ENCODE measurements at regions not wholly inside any gene's neighbourhood (a gene's known extent, or its start where the extent isn't known, plus 50 kb on each side); places are given as distances from the start of the nearest gene placed in this dataset.

DNA sequence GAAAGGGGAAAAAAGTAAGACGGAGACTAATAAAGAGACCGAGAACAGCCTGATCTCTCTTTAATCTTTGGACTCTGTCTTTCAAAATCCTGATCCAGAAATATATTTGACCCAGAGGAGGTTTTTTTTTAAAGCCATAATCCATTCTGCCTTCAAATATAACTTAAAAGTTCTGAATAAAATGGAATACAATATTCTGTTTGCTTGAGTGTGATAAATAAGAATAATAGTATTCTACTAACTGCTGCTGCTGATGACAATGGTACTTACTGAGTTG lies 1196.0 kb downstream of the GALC start:
- DNase-seq (ENCODE audit: extremely low read depth, insufficient read length), result no peak
- Histone ChIP-seq H3K4me3 (replicated peaks; ENCODE audit: low read depth, low read length) (no peak overlapping the region), H3K36me3 (ENCODE audit: control insufficient read depth, insufficient read depth, low read length) (no peaks in the 10 kb centered on the region), H3K27me3 (replicated peaks; ENCODE audit: control insufficient read depth, insufficient read depth, low read length) (no peaks in the 10 kb centered on the region)
- no peak for TF ChIP-seq CTCF (IDR thresholded peaks at IDR 0.05; ENCODE audit: insufficient read depth, low read length, poor library complexity, severe bottlenecking)

DNA sequence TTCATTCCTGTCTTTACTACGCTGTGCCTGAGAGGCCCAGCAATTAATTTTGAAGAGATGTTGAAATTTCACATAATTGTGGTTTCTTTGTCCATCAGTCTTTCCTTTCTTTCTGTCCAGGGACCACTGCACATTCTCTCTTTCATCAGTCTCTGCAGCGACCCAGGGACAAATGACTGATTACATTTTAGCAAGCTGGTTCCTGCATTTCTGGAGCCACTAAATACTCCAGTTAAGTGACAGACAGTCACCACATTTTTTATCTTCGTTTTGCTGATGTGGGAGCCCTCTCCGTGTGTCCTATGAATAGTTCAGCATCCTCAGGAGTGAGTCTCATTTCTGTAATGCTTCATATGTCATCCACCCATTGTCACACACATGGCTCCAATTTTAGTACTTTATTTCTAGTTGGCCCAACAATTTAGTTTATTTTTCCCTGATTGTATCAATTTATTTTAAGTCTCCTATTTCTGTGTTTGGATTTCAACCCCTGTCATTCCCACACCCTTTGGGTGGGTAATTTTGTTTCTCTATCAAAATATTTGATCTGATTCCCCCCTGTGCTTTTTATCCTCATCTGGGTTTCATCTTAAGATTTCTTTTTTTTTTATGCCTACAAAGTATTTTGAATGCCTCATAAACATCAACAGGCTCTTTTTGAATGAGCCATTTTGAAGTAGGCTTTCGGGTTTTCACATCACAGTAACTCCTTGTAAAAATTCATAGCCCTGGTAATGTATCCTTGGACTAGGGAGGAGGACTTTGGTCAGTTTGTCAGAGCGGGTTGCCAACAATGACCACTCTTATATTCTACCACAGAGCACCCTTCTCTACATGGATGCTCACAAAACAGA lies 1196.5 kb downstream of the GALC start:
- DNase-seq (ENCODE audit: extremely low read depth, insufficient read length), result no peak
- H3K4me3 ChIP-seq (replicated peaks; ENCODE audit: low read depth, low read length), result no peak overlapping the region
- no peaks in the 10 kb centered on the region for H3K36me3 ChIP-seq (ENCODE audit: control insufficient read depth, insufficient read depth, low read length)
- no peak for TF ChIP-seq CTCF (IDR thresholded peaks at IDR 0.05; ENCODE audit: insufficient read depth, low read length, poor library complexity, severe bottlenecking)
- H3K27me3 ChIP-seq (replicated peaks; ENCODE audit: control insufficient read depth, insufficient read depth, low read length), result no peaks in the 10 kb centered on the region

- Histone ChIP-seq H3K4me3 (replicated peaks; ENCODE audit: low read depth, low read length) (no peak overlapping the region), H3K36me3 (ENCODE audit: control insufficient read depth, insufficient read depth, low read length) (no peaks in the 10 kb centered on the region), H3K27me3 (replicated peaks; ENCODE audit: control insufficient read depth, insufficient read depth, low read length) (no peaks in the 10 kb centered on the region)
- DNase-seq (ENCODE audit: extremely low read depth, insufficient read length), result no peak
- no peak for TF ChIP-seq CTCF (IDR thresholded peaks at IDR 0.05; ENCODE audit: insufficient read depth, low read length, poor library complexity, severe bottlenecking)
Observed at GRCh38 chr14:86794689-86795088, 1198.3 kb downstream of the GALC start.

DNA sequence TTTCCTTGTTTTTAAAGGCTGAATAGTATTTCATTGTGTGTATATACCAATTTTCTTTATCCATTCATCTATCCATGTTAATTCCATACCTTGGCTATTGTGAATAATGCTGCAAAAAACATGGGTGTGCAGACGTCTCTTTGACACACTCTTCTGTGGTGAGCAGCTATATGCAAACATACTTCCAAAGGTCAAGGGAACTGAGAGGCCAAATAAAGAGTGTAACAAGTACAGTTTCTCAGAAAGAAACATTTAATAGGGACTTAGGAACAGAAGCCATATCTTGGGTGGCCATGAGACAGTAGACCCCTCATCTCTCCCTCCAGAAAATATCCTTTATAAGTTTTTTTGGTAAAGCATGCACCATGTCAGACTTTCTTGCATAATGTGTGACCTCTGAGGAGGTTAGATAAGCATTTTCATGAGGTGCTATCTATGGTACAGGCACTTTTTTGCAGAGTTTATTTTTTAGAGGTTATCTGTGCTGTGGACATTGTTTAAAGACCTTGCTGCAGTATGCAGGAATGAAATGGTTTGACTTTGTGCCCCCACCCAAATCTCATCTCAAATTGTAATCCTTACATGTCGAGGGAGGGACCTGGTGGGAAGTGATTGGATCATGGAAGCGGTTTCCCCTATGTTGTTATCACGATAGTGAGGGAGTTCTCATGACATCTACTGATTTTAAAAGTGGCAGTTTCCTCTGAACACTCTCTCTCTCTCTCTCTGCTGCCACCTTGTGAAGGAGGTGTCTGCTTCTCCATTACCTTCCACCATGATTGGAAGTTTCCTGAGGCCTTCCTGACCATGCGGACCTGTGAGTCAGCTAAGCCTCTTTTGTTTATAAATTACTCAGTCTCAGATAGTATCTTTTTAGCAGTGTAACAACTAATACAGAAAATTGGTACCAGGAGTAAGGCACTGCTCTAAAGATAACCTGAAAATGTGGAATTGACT lies 1202.3 kb downstream of the GALC start:
- DNase-seq (ENCODE audit: extremely low read depth, insufficient read length), result no peak
- TF ChIP-seq CTCF (IDR thresholded peaks at IDR 0.05; ENCODE audit: insufficient read depth, low read length, poor library complexity, severe bottlenecking), result no peak
- no peaks in the 10 kb centered on the region for H3K36me3 ChIP-seq (ENCODE audit: control insufficient read depth, insufficient read depth, low read length)
- no peaks in the 10 kb centered on the region for H3K27me3 ChIP-seq (replicated peaks; ENCODE audit: control insufficient read depth, insufficient read depth, low read length)
- no peak overlapping the region for H3K4me3 ChIP-seq (replicated peaks; ENCODE audit: low read depth, low read length)

DNA sequence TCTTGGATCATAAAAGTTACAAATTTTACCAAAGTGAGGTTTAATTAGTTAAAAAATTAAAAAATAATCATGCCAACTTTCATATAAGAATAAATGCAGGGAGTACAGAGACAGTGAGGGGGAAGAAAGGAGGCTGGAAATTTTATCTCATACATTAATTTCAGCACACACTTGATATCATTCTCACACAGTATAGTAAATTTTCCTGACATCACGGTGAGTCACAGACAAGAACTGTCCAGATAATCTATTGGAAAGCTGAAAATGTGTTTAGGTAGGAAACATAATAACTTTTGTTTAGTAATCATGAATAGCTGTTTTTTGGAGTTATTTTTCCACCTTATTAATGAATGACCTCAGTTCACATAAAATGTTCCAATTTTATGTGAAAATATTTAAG lies 1204.8 kb downstream of the GALC start:
- no peaks in the 10 kb centered on the region for H3K27me3 ChIP-seq (replicated peaks; ENCODE audit: control insufficient read depth, insufficient read depth, low read length)
- TF ChIP-seq CTCF (IDR thresholded peaks at IDR 0.05; ENCODE audit: insufficient read depth, low read length, poor library complexity, severe bottlenecking), result no peak
- H3K36me3 ChIP-seq (ENCODE audit: control insufficient read depth, insufficient read depth, low read length), result no peaks in the 10 kb centered on the region
- DNase-seq (ENCODE audit: extremely low read depth, insufficient read length), result no peak
- H3K4me3 ChIP-seq (replicated peaks; ENCODE audit: low read depth, low read length), result no peak overlapping the region
